ENCODE measurements at regions not wholly inside any gene's neighbourhood (a gene's known extent, or its start where the extent isn't known, plus 50 kb on each side); places are given as distances from the start of the nearest gene placed in this dataset.

DNA sequence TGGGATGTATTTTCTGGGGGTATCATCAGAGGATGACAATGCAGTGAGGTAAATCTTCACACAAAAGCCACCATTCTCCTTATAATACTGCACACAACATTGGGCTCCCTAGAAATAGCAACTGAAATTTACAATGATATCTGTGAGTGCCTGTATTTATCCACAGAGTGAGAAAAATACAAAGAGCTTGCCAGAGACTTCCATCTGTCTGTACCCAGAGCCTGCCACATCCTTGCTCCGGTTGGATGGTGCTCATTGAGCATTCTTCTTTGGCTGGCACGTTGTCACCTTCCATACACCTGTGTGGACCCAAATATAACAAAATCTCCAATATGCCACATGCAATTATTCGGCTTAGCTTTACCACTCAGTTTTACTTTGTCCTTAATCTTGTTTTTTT is 189.5 kb upstream of the UFM1 start:
- TF ChIP-seq CTCF (conservative IDR thresholded peaks at IDR 0.05), result no peak
- no peak for TF ChIP-seq ZFX (IDR thresholded peaks at IDR 0.05)

GRCh38 chr13:38159710-38160109 is 189.9 kb upstream of the UFM1 start:
- TF ChIP-seq CTCF (conservative IDR thresholded peaks at IDR 0.05), result no peak
- no peak for TF ChIP-seq ZFX (IDR thresholded peaks at IDR 0.05)
- no peak overlapping the region for H3K27ac ChIP-seq

More for the DNA sequence above, 189.5 kb upstream of the UFM1 start:
- H3K27ac ChIP-seq, result no peak overlapping the region

DNA sequence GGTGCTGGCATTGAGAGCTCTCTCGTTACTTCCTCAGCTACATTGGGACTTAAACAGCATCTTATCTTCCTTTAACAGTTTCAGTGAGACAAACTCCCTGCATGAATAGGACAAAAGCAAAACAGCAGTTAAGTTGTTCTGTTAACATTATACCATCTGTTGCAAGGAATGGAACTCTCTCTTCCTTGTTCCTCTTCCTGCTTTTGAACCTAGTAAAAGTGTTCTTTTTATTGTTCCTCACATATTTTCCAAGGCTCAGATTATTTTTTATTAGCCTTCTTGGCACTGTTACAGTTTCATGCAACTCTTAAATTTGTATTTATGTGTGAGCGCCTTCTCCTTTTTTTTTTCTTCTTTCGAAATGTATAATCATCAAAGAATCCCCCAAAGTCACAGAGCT is 202.6 kb upstream of the UFM1 start:
- peak overlapping the region; percentile 32; the same call in 1 of the 2 replicates for H3K27ac ChIP-seq
- TF ChIP-seq ZFX (IDR thresholded peaks at IDR 0.05), result no peak
- no peak for TF ChIP-seq CTCF (conservative IDR thresholded peaks at IDR 0.05)

- H3K27ac ChIP-seq, result no peak overlapping the region
- no peak for TF ChIP-seq ZFX (IDR thresholded peaks at IDR 0.05)
Measured at GRCh38 chr13:38141792-38142191, 207.9 kb upstream of the UFM1 start.

DNA sequence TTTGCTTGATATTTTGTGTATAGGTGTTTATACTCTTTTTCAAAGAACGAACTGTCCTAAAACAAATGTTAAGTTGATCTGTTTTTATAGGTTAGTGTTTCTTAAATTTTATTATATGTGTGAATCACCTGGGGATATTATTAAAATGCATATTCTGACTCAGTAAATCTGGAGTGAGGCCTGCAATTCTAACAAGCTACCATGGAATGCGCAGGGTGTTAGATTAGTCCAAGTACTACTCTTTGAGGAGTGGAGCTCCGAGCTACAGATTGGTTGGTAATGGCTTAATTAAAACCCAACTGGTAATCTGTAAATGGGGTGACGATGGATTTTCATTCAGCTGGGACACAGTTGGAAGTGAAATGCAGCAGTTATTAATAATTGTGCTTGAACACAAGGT is 214.1 kb upstream of the UFM1 start:
- TF ChIP-seq CTCF (conservative IDR thresholded peaks at IDR 0.05) (no peak), ZFX (IDR thresholded peaks at IDR 0.05) (no peak)
- H3K27ac ChIP-seq, result no peak overlapping the region

DNA sequence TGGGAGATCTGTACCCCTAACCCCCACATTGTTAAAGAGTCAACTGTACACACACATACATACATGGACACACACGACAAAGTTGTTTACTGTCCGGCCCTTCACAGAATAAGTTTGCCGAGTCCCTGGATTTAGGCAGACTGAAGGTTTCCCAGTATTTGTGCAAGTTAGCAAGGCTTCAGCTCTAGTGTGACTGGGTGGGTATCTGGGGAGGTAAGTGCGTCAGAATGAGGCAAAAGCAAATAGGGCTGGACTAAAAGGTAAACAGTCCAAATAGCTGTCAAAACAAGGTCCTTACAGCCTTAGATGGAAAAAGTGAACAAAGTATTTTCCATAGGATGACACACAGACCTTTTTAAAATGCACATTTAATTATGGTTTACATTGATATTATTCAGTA is 228.4 kb upstream of the UFM1 start:
- H3K27ac ChIP-seq, result no peak overlapping the region
- TF ChIP-seq ZFX (IDR thresholded peaks at IDR 0.05), result no peak
- TF ChIP-seq CTCF (conservative IDR thresholded peaks at IDR 0.05), result no peak

DNA sequence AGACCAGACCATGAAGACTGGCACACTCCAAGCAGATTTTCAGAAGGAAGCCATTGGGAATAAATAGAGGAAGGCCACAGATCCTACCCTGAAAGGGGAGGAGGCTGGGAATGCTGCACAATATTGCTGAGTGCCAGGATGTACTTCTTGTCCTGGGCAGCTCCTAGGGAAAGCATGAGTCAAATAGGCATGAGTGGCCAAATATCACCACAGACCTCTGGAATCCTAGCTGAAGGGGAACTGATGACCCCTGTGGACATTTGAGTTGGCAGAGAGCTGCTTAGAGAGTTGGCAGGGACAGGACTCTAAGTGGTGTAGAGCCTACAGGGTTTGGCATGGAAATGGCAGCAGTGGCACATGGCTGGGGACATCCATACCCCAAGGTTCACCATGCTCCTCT is 234.3 kb upstream of the TRPC4 start:
- TF ChIP-seq CTCF (conservative IDR thresholded peaks at IDR 0.05) (no peak), ZFX (IDR thresholded peaks at IDR 0.05) (no peak)

GRCh38 chr13:38099751-38100150 is 230.2 kb upstream of the TRPC4 start:
- H3K27ac ChIP-seq, result no peak overlapping the region
- TF ChIP-seq CTCF (conservative IDR thresholded peaks at IDR 0.05), result no peak
- no peak for TF ChIP-seq ZFX (IDR thresholded peaks at IDR 0.05)

More for the DNA sequence above, 234.3 kb upstream of the TRPC4 start:
- H3K27ac ChIP-seq, result no peak overlapping the region
